ENCODE measurements at regions not wholly inside any gene's neighbourhood (a gene's known extent, or its start where the extent isn't known, plus 50 kb on each side); places are given as distances from the start of the nearest gene placed in this dataset.

- no peak overlapping the region for H3K27ac ChIP-seq (ENCODE audit: insufficient read depth in 1 of 2, low read depth in 1 of 2, low read length in 2 of 2, poor library complexity in 1 of 2, severe bottlenecking in 2 of 2)
- ChIA-PET POLR2A (no interaction called here), CTCF (no interaction called here)
- DNase-seq, result no peak
- no peak overlapping the region for H3K4me3 ChIP-seq (ENCODE audit: control insufficient read depth in 1 of 7, extremely low read depth in 1 of 7, insufficient read depth in 4 of 7, low read depth in 2 of 7, low read length in 6 of 7)
- WGBS (ENCODE audit: insufficient coverage), result 74% methylated on average over 7 of the region's 7 CpGs
- no peaks in the 10 kb centered on the region for H3K27me3 ChIP-seq (replicated peaks in 2 of 5; ENCODE audit: control insufficient read depth in 4 of 5, insufficient read depth in 5 of 5, low read length in 4 of 5)
- peaks cover 0 to 3% (median 0%) of the 10 kb centered on the region in 5 experiments for H3K9me3 ChIP-seq (ENCODE audit: control extremely low read depth in 1 of 5, control insufficient read depth in 4 of 5, insufficient read depth in 2 of 5, low read depth in 1 of 5, low read length in 4 of 5)
- H3K36me3 ChIP-seq (ENCODE audit: control insufficient read depth in 4 of 4, insufficient read depth in 4 of 4, low read length in 3 of 4), result no peaks in the 10 kb centered on the region
- H3K4me1 ChIP-seq (ENCODE audit: control extremely low read depth in 1 of 4, control insufficient read depth in 4 of 4, insufficient read depth in 4 of 4, low read length in 3 of 4), result no peaks in the 10 kb centered on the region
These were observed 900.4 kb upstream of the AUTS2 start for GRCh38 chr7:68697796-68698280.

GRCh38 chr7:68699090-68699711, 899.1 kb upstream of the AUTS2 start:
- 56% methylated on average over 4 of the region's 6 CpGs for WGBS (ENCODE audit: insufficient coverage)
- Histone ChIP-seq H3K4me3 (ENCODE audit: control insufficient read depth in 1 of 7, extremely low read depth in 1 of 7, insufficient read depth in 4 of 7, low read depth in 2 of 7, low read length in 6 of 7) (no peak overlapping the region), H3K27me3 (replicated peaks in 2 of 5; ENCODE audit: control insufficient read depth in 4 of 5, insufficient read depth in 5 of 5, low read length in 4 of 5) (no peaks in the 10 kb centered on the region), H3K36me3 (ENCODE audit: control insufficient read depth in 4 of 4, insufficient read depth in 4 of 4, low read length in 3 of 4) (no peaks in the 10 kb centered on the region), H3K27ac (ENCODE audit: insufficient read depth in 1 of 2, low read depth in 1 of 2, low read length in 2 of 2, poor library complexity in 1 of 2, severe bottlenecking in 2 of 2) (no peak overlapping the region), H3K9me3 (ENCODE audit: control extremely low read depth in 1 of 5, control insufficient read depth in 4 of 5, insufficient read depth in 2 of 5, low read depth in 1 of 5, low read length in 4 of 5) (peaks cover 0 to 3% (median 0%) of the 10 kb centered on the region in 5 experiments), H3K4me1 (ENCODE audit: control extremely low read depth in 1 of 4, control insufficient read depth in 4 of 4, insufficient read depth in 4 of 4, low read length in 3 of 4) (no peaks in the 10 kb centered on the region)
- DNase-seq, result no peak
- ChIA-PET POLR2A (no interaction called here), CTCF (interaction anchor here (0.5 kb wide), 1 partner anchor 1537 kb away, joined by 3 read pairs; no protein-coding TSS in a partner anchor)

DNA sequence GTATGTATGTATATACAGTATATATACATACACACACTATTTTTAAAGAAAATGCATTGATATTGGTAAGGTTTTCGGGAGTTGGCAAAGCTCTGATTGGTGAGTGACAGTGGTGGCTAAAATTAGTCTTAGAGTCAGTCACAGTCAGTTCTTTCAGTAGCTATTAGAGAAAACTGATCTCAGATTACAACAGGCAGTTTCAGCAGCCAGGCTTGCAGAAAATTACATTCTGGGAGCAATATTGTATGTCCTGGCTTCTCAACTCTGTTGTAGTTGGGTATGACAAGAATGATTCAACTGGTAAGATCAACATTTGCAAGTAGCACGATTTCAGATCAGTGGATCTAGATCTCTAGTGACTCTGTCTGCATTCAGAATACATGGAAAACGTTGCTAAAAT, 897.9 kb upstream of the AUTS2 start:
- ChIA-PET CTCF (no interaction called here), POLR2A (interaction anchor here (0.7 kb wide), 1 partner anchor 9 kb away, joined by 4 read pairs; no protein-coding TSS in a partner anchor)
- no peaks in the 10 kb centered on the region for H3K9me3 ChIP-seq (ENCODE audit: control extremely low read depth in 1 of 5, control insufficient read depth in 4 of 5, insufficient read depth in 2 of 5, low read depth in 1 of 5, low read length in 4 of 5)
- no peaks in the 10 kb centered on the region for H3K36me3 ChIP-seq (ENCODE audit: control insufficient read depth in 4 of 4, insufficient read depth in 4 of 4, low read length in 3 of 4)
- DNase-seq, result no peak
- no peak overlapping the region for H3K27ac ChIP-seq (ENCODE audit: insufficient read depth in 1 of 2, low read depth in 1 of 2, low read length in 2 of 2, poor library complexity in 1 of 2, severe bottlenecking in 2 of 2)
- H3K27me3 ChIP-seq (replicated peaks in 2 of 5; ENCODE audit: control insufficient read depth in 4 of 5, insufficient read depth in 5 of 5, low read length in 4 of 5), result no peaks in the 10 kb centered on the region
- H3K4me1 ChIP-seq (ENCODE audit: control extremely low read depth in 1 of 4, control insufficient read depth in 4 of 4, insufficient read depth in 4 of 4, low read length in 3 of 4), result no peaks in the 10 kb centered on the region
- H3K4me3 ChIP-seq (ENCODE audit: control insufficient read depth in 1 of 7, extremely low read depth in 1 of 7, insufficient read depth in 4 of 7, low read depth in 2 of 7, low read length in 6 of 7), result no peak overlapping the region
- 100% methylated on average over 2 of the region's 3 CpGs for WGBS (ENCODE audit: insufficient coverage)

GRCh38 chr7:68706291-68706690, 892.0 kb upstream of the AUTS2 start:
- peaks cover 0 to 6% (median 0%) of the 10 kb centered on the region in 5 experiments for H3K9me3 ChIP-seq (ENCODE audit: control extremely low read depth in 1 of 5, control insufficient read depth in 4 of 5, insufficient read depth in 2 of 5, low read depth in 1 of 5, low read length in 4 of 5)

DNA sequence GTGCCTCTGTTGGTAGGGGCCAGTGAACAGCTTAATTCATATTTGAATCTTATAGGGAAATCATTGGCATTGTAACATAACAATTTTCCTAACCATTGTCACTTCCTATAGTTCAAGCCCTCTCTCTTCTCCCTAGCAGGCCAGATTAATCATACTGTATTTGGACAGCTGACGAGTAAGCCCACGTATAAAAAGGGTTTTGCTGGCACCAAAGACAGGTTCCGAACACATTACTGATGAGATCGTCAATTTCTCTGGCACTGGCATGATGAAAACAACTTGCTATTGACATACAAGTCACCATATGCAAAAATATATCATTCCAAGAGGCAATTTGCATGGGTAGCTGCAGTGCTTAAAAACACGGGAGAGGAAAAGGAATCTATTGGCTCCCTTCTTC, 891.1 kb upstream of the AUTS2 start:
- H3K27ac ChIP-seq (ENCODE audit: insufficient read depth in 1 of 2, low read depth in 1 of 2, low read length in 2 of 2, poor library complexity in 1 of 2, severe bottlenecking in 2 of 2), result no peak overlapping the region
- H3K9me3 ChIP-seq (ENCODE audit: control extremely low read depth in 1 of 5, control insufficient read depth in 4 of 5, insufficient read depth in 2 of 5, low read depth in 1 of 5, low read length in 4 of 5), result peaks cover 0 to 6% (median 0%) of the 10 kb centered on the region in 5 experiments
- H3K4me3 ChIP-seq (ENCODE audit: control insufficient read depth in 1 of 7, extremely low read depth in 1 of 7, insufficient read depth in 4 of 7, low read depth in 2 of 7, low read length in 6 of 7), result no peak overlapping the region
- 80% methylated on average over 2 of the region's 5 CpGs for WGBS (ENCODE audit: insufficient coverage)
- CTCF ChIA-PET, result no interaction called here
- H3K27me3 ChIP-seq (replicated peaks in 2 of 5; ENCODE audit: control insufficient read depth in 4 of 5, insufficient read depth in 5 of 5, low read length in 4 of 5), result no peaks in the 10 kb centered on the region
- no peaks in the 10 kb centered on the region for H3K4me1 ChIP-seq (ENCODE audit: control extremely low read depth in 1 of 4, control insufficient read depth in 4 of 4, insufficient read depth in 4 of 4, low read length in 3 of 4)
- POLR2A ChIA-PET, result no interaction called here
- H3K36me3 ChIP-seq (ENCODE audit: control insufficient read depth in 4 of 4, insufficient read depth in 4 of 4, low read length in 3 of 4), result no peaks in the 10 kb centered on the region
- no peak for DNase-seq

More at GRCh38 chr7:68706291-68706690, 892.0 kb upstream of the AUTS2 start:
- Histone ChIP-seq H3K27ac (ENCODE audit: insufficient read depth in 1 of 2, low read depth in 1 of 2, low read length in 2 of 2, poor library complexity in 1 of 2, severe bottlenecking in 2 of 2) (no peak overlapping the region), H3K4me1 (ENCODE audit: control extremely low read depth in 1 of 4, control insufficient read depth in 4 of 4, insufficient read depth in 4 of 4, low read length in 3 of 4) (no peaks in the 10 kb centered on the region), H3K4me3 (ENCODE audit: control insufficient read depth in 1 of 7, extremely low read depth in 1 of 7, insufficient read depth in 4 of 7, low read depth in 2 of 7, low read length in 6 of 7) (no peak overlapping the region), H3K36me3 (ENCODE audit: control insufficient read depth in 4 of 4, insufficient read depth in 4 of 4, low read length in 3 of 4) (no peaks in the 10 kb centered on the region), H3K27me3 (replicated peaks in 2 of 5; ENCODE audit: control insufficient read depth in 4 of 5, insufficient read depth in 5 of 5, low read length in 4 of 5) (no peaks in the 10 kb centered on the region)
- 82% methylated on average over 4 of the region's 5 CpGs for WGBS (ENCODE audit: insufficient coverage)
- POLR2A ChIA-PET, result no interaction called here
- CTCF ChIA-PET, result no interaction called here
- DNase-seq, result no peak

DNA sequence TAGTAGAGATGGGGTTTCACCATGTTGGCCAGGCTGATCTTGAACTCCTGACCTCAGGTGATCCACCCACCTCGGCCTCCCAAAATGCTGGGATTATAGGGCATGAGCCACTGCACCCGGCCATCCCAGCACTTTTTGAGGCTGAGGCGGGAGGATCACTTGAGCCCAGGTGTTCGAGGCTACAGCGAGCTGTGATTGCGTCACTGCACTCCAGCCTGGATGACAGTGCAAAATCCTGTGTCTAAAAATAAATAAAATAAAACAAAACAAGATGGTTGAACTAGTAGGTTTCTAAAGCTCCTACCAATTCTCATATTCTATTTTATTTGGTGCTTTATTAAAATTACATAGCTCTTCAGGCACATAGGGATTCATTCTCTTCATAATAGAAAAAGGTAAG, 890.3 kb upstream of the AUTS2 start:
- Histone ChIP-seq H3K27ac (ENCODE audit: insufficient read depth in 1 of 2, low read depth in 1 of 2, low read length in 2 of 2, poor library complexity in 1 of 2, severe bottlenecking in 2 of 2) (no peak overlapping the region), H3K36me3 (ENCODE audit: control insufficient read depth in 4 of 4, insufficient read depth in 4 of 4, low read length in 3 of 4) (no peaks in the 10 kb centered on the region), H3K4me3 (ENCODE audit: control insufficient read depth in 1 of 7, extremely low read depth in 1 of 7, insufficient read depth in 4 of 7, low read depth in 2 of 7, low read length in 6 of 7) (no peak overlapping the region), H3K4me1 (ENCODE audit: control extremely low read depth in 1 of 4, control insufficient read depth in 4 of 4, insufficient read depth in 4 of 4, low read length in 3 of 4) (no peaks in the 10 kb centered on the region), H3K27me3 (replicated peaks in 2 of 5; ENCODE audit: control insufficient read depth in 4 of 5, insufficient read depth in 5 of 5, low read length in 4 of 5) (no peaks in the 10 kb centered on the region), H3K9me3 (ENCODE audit: control extremely low read depth in 1 of 5, control insufficient read depth in 4 of 5, insufficient read depth in 2 of 5, low read depth in 1 of 5, low read length in 4 of 5) (peaks cover 0 to 6% (median 0%) of the 10 kb centered on the region in 5 experiments)
- no peak for DNase-seq
- ChIA-PET POLR2A (no interaction called here), CTCF (no interaction called here)
- 100% methylated on average over 2 of the region's 6 CpGs for WGBS (ENCODE audit: insufficient coverage)

GRCh38 chr7:68712956-68713495, 885.2 kb upstream of the AUTS2 start:
- ChIA-PET POLR2A (no interaction called here), CTCF (interaction anchor here (1.8 kb wide), 1 partner anchor 10 kb away, joined by 5 read pairs; no protein-coding TSS in a partner anchor)
- Histone ChIP-seq H3K27me3 (replicated peaks in 2 of 5; ENCODE audit: control insufficient read depth in 4 of 5, insufficient read depth in 5 of 5, low read length in 4 of 5) (no peaks in the 10 kb centered on the region), H3K36me3 (ENCODE audit: control insufficient read depth in 4 of 4, insufficient read depth in 4 of 4, low read length in 3 of 4) (no peaks in the 10 kb centered on the region), H3K9me3 (ENCODE audit: control extremely low read depth in 1 of 5, control insufficient read depth in 4 of 5, insufficient read depth in 2 of 5, low read depth in 1 of 5, low read length in 4 of 5) (peaks cover 0 to 6% (median 0%) of the 10 kb centered on the region in 5 experiments), H3K27ac (ENCODE audit: insufficient read depth in 1 of 2, low read depth in 1 of 2, low read length in 2 of 2, poor library complexity in 1 of 2, severe bottlenecking in 2 of 2) (no peak overlapping the region), H3K4me3 (ENCODE audit: control insufficient read depth in 1 of 7, extremely low read depth in 1 of 7, insufficient read depth in 4 of 7, low read depth in 2 of 7, low read length in 6 of 7) (no peak overlapping the region), H3K4me1 (ENCODE audit: control extremely low read depth in 1 of 4, control insufficient read depth in 4 of 4, insufficient read depth in 4 of 4, low read length in 3 of 4) (no peaks in the 10 kb centered on the region)
- no peak for DNase-seq
- 70% methylated on average over 2 of the region's 7 CpGs for WGBS (ENCODE audit: insufficient coverage)
